GM19463 (cell line): ENCODE measurements at regions not wholly inside any gene's neighbourhood (a gene's known extent, or its start where the extent isn't known, plus 50 kb on each side); places are given as distances from the start of the nearest gene placed in this dataset.
"Not testable (repeated sequence)": the region's sequence is repeated elsewhere in the genome, so short reads cannot be mapped to it uniquely, and the experiment has no call there.

Experiments
- ATAC-seq: cut with Tn5 transposase; IDR thresholded peaks from one replicate; pipeline ENCODE4 v1.9.1; 2021; ENCODE audit warnings: mild to moderate bottlenecking, moderate library complexity; ENCODE audit not compliant: unreplicated experiment

- ATAC-seq, result no peak
Observed at GRCh38 chr15:31433091-31433490, 106.5 kb downstream of the KLF13 start.

- no peak for ATAC-seq
Observed at GRCh38 chr15:31433574-31433973, 106.9 kb downstream of the KLF13 start.

GRCh38 chr15:31434275-31434587 lies 107.6 kb downstream of the KLF13 start:
- no peak for ATAC-seq

- ATAC-seq, result peak; percentile 31
Observed at GRCh38 chr15:31434588-31435260, 108.1 kb downstream of the KLF13 start.

GRCh38 chr15:31435261-31435911 lies 108.8 kb downstream of the KLF13 start:
- ATAC-seq, result peak; percentile 56

GRCh38 chr15:31435912-31436628 lies 109.4 kb downstream of the KLF13 start:
- ATAC-seq, result no peak

GRCh38 chr15:31437686-31438085 lies 111.1 kb downstream of the KLF13 start:
- ATAC-seq, result peak; percentile 23

- ATAC-seq, result no peak
Observed at GRCh38 chr15:31438601-31439265, 112.1 kb downstream of the KLF13 start.

- no peak for ATAC-seq
Observed at GRCh38 chr15:31439328-31439727, 112.7 kb downstream of the KLF13 start.

- not testable (repeated sequence) for ATAC-seq
Observed at GRCh38 chr15:31440216-31440615, 113.6 kb downstream of the KLF13 start.

- ATAC-seq, result no peak
Observed at GRCh38 chr15:31440754-31441311, 114.2 kb downstream of the KLF13 start.

GRCh38 chr15:31442226-31442625 lies 115.6 kb downstream of the KLF13 start:
- ATAC-seq, result no peak

GRCh38 chr15:31442699-31443111 lies 116.1 kb downstream of the KLF13 start:
- ATAC-seq, result no peak

GRCh38 chr15:31444844-31445243 lies 118.2 kb downstream of the KLF13 start:
- no peak for ATAC-seq

GRCh38 chr15:31446546-31446945 lies 119.9 kb downstream of the KLF13 start:
- no peak for ATAC-seq

GRCh38 chr15:31447931-31448634 lies 121.4 kb downstream of the KLF13 start:
- ATAC-seq, result no peak

- ATAC-seq, result no peak
Observed at GRCh38 chr15:31448635-31448979, 122.0 kb downstream of the KLF13 start.

GRCh38 chr15:31452595-31453557 lies 126.2 kb downstream of the KLF13 start:
- ATAC-seq, result no peak

GRCh38 chr15:31453558-31454318 lies 127.1 kb downstream of the KLF13 start:
- no peak for ATAC-seq
